Endothelial cell of umbilical vein (primary cell): ENCODE measurements at regions not wholly inside any gene's neighbourhood (a gene's known extent, or its start where the extent isn't known, plus 50 kb on each side); places are given as distances from the start of the nearest gene placed in this dataset.

ENCODE experiments used
- BruUV-seq: library from RNA; stranded (reverse); fragments of 400-500 nt; replicated peaks from 2 replicates; lab custom pipeline; 2021; lab: Mats Ljungman, UMichigan
- CTCF ChIA-PET: fragments of 300-600, 350-600 bp; sonication (Branson Sonifier 250); formaldehyde crosslinking; loops from one replicate; lab custom pipeline; 2021; ENCODE audit warnings: antibody characterized with exemption, inconsistent platforms; lab: Charles Lee
- POLR2A ChIA-PET: fragments of 300-600, 350-600 bp; sonication (Branson Sonifier 250); formaldehyde crosslinking; loops from one replicate; lab custom pipeline; 2021; ENCODE audit warnings: antibody characterized with exemption, inconsistent platforms; lab: Charles Lee
- DNase-seq: peaks from one replicate; pipeline ENCODE4 v3.0.0-alpha.2; 2011; ENCODE audit warnings: low read depth, low spot score
- FAIRE-seq: peaks from 2 replicates; lab custom pipeline; 2011; peaks lifted over from hg19 to GRCh38; lab: Jason Lieb, UNC
- H2AFZ ChIP-seq: 2 replicates; pipeline ENCODE4 v1.6.0; 2012; ENCODE audit warnings: low read depth, low read length, control low read depth, inconsistent platforms
- H3K27ac ChIP-seq: 2 replicates; pipeline ENCODE4 v1.5.1; 2011; ENCODE audit warnings: low read depth, mild to moderate bottlenecking, control low read depth, low read length, moderate library complexity; ENCODE audit not compliant: insufficient read depth
- H3K27me3 ChIP-seq, 2 experiments: 2 replicates each; pipeline versions ENCODE4 v1.6.0 to v1.6.1; 2011; ENCODE audit warnings: low read length in 2 of 2, mixed read lengths in 1 of 2; ENCODE audit not compliant: control insufficient read depth in 2 of 2, insufficient read depth in 2 of 2
- H3K36me3 ChIP-seq, 2 experiments: 2 replicates in 1 of 2; 3 replicates in 1 of 2; pipeline ENCODE4 v1.5.1; 2011; ENCODE audit warnings: low read length in 2 of 2, mild to moderate bottlenecking in 1 of 2, moderate library complexity in 1 of 2; ENCODE audit not compliant: control insufficient read depth in 2 of 2, insufficient read depth in 2 of 2; ENCODE audit errors: extremely low read depth in 1 of 2
- H3K4me1 ChIP-seq: 3 replicates; pipeline ENCODE4 v1.5.1; 2011; ENCODE audit warnings: mild to moderate bottlenecking, low read length; ENCODE audit not compliant: control insufficient read depth, insufficient read depth; ENCODE audit errors: extremely low read depth
- H3K4me2 ChIP-seq: 2 replicates; pipeline ENCODE4 v1.6.1; 2011; ENCODE audit warnings: low read length, control low read depth, mixed read lengths; ENCODE audit not compliant: insufficient read depth
- H3K4me3 ChIP-seq, 3 experiments: fragments of 200-600 bp in 1 of 3; sonication (generic), shearing (Covaris generic) in 1 of 3; replicated peaks in 1 of 3; 2 replicates each; pipeline ENCODE4 v1.5.1; 2011 to 2016; ENCODE audit warnings: control low read depth in 3 of 3, low read length in 3 of 3, mild to moderate bottlenecking in 2 of 3, inconsistent platforms in 1 of 3, low read depth in 1 of 3, moderate library complexity in 1 of 3; ENCODE audit not compliant: insufficient read depth in 1 of 3
- H3K79me2 ChIP-seq: 2 replicates; pipeline ENCODE4 v1.6.0; 2012; ENCODE audit warnings: low read length, inconsistent platforms; ENCODE audit not compliant: control insufficient read depth, insufficient read depth
- H3K9ac ChIP-seq: replicated peaks from 2 replicates; pipeline ENCODE3; 2011; ENCODE audit warnings: low read length, control low read depth; ENCODE audit not compliant: insufficient read depth; ENCODE audit errors: extremely low read depth
- H3K9me1 ChIP-seq: replicated peaks from 3 replicates; pipeline ENCODE4 v1.6.0; 2011; ENCODE audit warnings: mild to moderate bottlenecking, low read length; ENCODE audit not compliant: control insufficient read depth, insufficient read depth; ENCODE audit errors: extremely low read depth
- H3K9me3 ChIP-seq: replicated peaks from 2 replicates; pipeline ENCODE4 v1.5.1; 2012; ENCODE audit warnings: low read length, inconsistent platforms; ENCODE audit not compliant: control insufficient read depth, insufficient read depth
- H4K20me1 ChIP-seq: replicated peaks from 2 replicates; pipeline ENCODE3; 2011; ENCODE audit warnings: mild to moderate bottlenecking, low read length; ENCODE audit not compliant: control insufficient read depth, insufficient read depth; ENCODE audit errors: extremely low read depth
- EZH2 ChIP-seq: IDR thresholded peaks from 2 replicates; pipeline ENCODE4 v1.6.1; 2012; ENCODE audit warnings: borderline replicate concordance, low read depth, mild to moderate bottlenecking, moderate library complexity, low read length, inconsistent platforms; ENCODE audit not compliant: severe bottlenecking
- FOS ChIP-seq: IDR thresholded peaks from 2 replicates; pipeline ENCODE4 v1.6.1; 2011; ENCODE audit warnings: mild to moderate bottlenecking, low read length, moderate library complexity, borderline replicate concordance; ENCODE audit not compliant: insufficient read depth
- GATA2 ChIP-seq: IDR thresholded peaks from 2 replicates; pipeline ENCODE4 v1.7.0; 2011; ENCODE audit warnings: low read depth, mild to moderate bottlenecking, moderate library complexity, mixed read lengths, low read length; ENCODE audit not compliant: insufficient read length, insufficient read depth
- JUN ChIP-seq: IDR thresholded peaks from 2 replicates; pipeline ENCODE4 v1.6.1; 2011; ENCODE audit warnings: borderline replicate concordance, low read depth; ENCODE audit not compliant: insufficient read length, insufficient read depth
- MAX ChIP-seq: IDR thresholded peaks from 2 replicates; pipeline ENCODE4 v1.6.1; 2011; ENCODE audit not compliant: insufficient read depth, insufficient read length
- MYC ChIP-seq: IDR thresholded peaks from one replicate; pipeline ENCODE4 v1.6.1; 2011; ENCODE audit warnings: mild to moderate bottlenecking, low read depth, low read length
- POLR2A ChIP-seq: IDR thresholded peaks from 2 replicates; pipeline ENCODE4 v1.6.1; 2012; ENCODE audit warnings: low read depth, mild to moderate bottlenecking, control low read depth, low read length
- POLR2AphosphoS5 ChIP-seq: IDR thresholded peaks from 2 replicates; pipeline ENCODE4 v1.6.1; 2012; ENCODE audit warnings: low read depth, mild to moderate bottlenecking, control low read depth, low read length, moderate library complexity; ENCODE audit not compliant: insufficient read depth
- dilution Hi-C: fragments of 300-500 bp; cut with MboI; formaldehyde crosslinking; loops from one replicate; pipeline ENCODE4 v1.15.0; 2019; ENCODE audit warnings: low sequenced_read_pairs; ENCODE audit not compliant: extremely low pct_ligation_motif_present
- intact Hi-C: fragments of 100-400 bp; cut with micrococcal nuclease; formaldehyde crosslinking; loops from one replicate; pipeline ENCODE4 v1.10.0; 2022
- TF ChIP-seq, protein P1 (sequence below), 2 donors: IDR thresholded peaks; 1 replicate in 1 of 2; 2 replicates in 1 of 2; pipeline ENCODE4 v1.5.1; 2011; ENCODE audit warnings: low read length in 2 of 2, mild to moderate bottlenecking in 2 of 2, moderate library complexity in 2 of 2, control low read depth in 1 of 2, inconsistent platforms in 1 of 2, low read depth in 1 of 2; ENCODE audit not compliant: insufficient read depth in 1 of 2; ENCODE audit errors: extremely low read depth in 1 of 2

GRCh38 chr16:87188104-87188503 lies 129.1 kb downstream of the C16orf95 start:
- Histone ChIP-seq H3K4me2 (no peak overlapping the region), H3K79me2 (no peaks in the 10 kb centered on the region), H2AFZ (no peak overlapping the region), H4K20me1 (no peaks in the 10 kb centered on the region), H3K27ac (no peak overlapping the region), H3K36me3 (no peaks in the 10 kb centered on the region), H3K4me1 (peaks cover 9% of the 10 kb centered on the region), H3K9me3 (no peaks in the 10 kb centered on the region), H3K27me3 (no peaks in the 10 kb centered on the region), H3K9ac (no peak overlapping the region), H3K4me3 (no peak overlapping the region), H3K9me1 (no peaks in the 10 kb centered on the region)
- TF ChIP-seq MAX (no peak), POLR2AphosphoS5 (no peak), EZH2 (no peak), POLR2A (no peak), FOS (no peak), GATA2 (no peak), MYC (no peak), JUN (no peak)
- TF ChIP-seq, protein P1, sequence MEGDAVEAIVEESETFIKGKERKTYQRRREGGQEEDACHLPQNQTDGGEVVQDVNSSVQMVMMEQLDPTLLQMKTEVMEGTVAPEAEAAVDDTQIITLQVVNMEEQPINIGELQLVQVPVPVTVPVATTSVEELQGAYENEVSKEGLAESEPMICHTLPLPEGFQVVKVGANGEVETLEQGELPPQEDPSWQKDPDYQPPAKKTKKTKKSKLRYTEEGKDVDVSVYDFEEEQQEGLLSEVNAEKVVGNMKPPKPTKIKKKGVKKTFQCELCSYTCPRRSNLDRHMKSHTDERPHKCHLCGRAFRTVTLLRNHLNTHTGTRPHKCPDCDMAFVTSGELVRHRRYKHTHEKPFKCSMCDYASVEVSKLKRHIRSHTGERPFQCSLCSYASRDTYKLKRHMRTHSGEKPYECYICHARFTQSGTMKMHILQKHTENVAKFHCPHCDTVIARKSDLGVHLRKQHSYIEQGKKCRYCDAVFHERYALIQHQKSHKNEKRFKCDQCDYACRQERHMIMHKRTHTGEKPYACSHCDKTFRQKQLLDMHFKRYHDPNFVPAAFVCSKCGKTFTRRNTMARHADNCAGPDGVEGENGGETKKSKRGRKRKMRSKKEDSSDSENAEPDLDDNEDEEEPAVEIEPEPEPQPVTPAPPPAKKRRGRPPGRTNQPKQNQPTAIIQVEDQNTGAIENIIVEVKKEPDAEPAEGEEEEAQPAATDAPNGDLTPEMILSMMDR (IDR thresholded peaks at IDR 0.05; ENCODE audit: extremely low read depth in 1 of 2, insufficient read depth in 1 of 2, low read depth in 1 of 2, low read length in 2 of 2): no peak
- ChIA-PET POLR2A (no interaction called here), CTCF (no interaction called here)
- no peak for DNase-seq
- dilution Hi-C loops: no loop called here
- FAIRE-seq: no peak
- intact Hi-C loops: loop anchor here (5.0 kb wide), 1 partner anchor 89 kb away; no protein-coding TSS in a partner anchor
- BruUV-seq: no TSS peak
